ENCODE measurements at regions not wholly inside any gene's neighbourhood (a gene's known extent, or its start where the extent isn't known, plus 50 kb on each side); places are given as distances from the start of the nearest gene placed in this dataset.
"Not testable (repeated sequence)": the region's sequence is repeated elsewhere in the genome, so short reads cannot be mapped to it uniquely, and the experiment has no call there.

DNA sequence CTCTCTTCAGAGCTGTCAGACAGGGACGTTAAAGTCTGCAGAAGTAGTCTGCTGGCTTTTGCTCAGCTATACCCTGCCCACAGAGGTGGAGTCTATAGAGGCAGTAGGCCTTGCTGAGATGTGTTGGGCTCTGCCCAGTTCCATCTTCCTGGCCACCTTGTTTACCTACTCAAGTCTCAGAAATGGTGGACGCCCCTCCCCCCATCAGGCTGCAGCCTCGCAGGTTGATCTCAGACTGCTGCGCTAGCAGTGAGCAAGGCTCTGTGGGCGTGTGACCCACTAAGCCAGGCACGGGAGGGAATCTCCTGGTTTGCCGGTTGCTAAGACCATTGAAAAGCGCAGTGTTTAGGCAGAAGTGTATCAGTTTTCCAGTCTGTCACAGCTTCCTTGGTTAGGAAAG is 305.0 kb downstream of the BCKDHB start:
- no peak for DNase-seq (ENCODE audit: low spot score)

DNA sequence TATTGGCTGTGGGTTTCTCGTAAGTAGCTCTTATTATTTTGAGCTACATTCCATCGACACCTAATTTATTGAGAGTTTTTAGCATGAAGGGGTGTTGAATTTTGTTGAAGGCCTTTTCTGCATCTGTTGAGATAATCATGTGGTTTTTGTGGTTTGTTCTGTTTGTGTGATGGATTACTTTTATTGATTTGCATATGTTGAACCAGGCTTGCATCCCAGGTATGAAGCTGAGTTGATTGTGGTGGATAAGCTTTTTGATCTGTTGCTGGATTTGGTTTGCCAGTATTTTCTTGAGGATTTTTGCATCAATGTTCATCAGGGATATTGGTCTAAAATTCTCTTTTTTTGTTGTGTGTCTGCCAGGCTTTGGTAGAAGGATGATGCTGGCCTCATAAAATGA is 301.5 kb downstream of the BCKDHB start:
- not testable (repeated sequence) for DNase-seq (ENCODE audit: low spot score)

DNA sequence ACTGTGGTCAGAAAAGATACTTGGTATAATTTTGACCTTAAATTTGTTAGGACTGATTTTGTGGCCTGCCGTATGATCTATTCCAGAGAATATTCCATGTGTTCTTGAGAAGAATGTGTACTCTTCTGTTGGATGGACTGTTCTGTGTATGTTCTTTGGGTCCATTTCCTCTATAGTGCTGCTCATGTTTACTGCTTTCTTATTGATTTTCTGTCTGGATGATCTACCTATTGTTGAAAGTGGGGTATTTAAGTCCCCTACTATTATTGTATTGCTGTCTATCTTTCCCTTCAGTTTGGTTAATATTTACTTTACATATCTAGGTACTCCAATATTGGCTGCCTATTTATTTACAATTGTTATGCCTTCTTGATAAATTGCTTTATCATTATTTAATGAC is 298.4 kb downstream of the BCKDHB start:
- DNase-seq (ENCODE audit: low spot score), result no peak

DNA sequence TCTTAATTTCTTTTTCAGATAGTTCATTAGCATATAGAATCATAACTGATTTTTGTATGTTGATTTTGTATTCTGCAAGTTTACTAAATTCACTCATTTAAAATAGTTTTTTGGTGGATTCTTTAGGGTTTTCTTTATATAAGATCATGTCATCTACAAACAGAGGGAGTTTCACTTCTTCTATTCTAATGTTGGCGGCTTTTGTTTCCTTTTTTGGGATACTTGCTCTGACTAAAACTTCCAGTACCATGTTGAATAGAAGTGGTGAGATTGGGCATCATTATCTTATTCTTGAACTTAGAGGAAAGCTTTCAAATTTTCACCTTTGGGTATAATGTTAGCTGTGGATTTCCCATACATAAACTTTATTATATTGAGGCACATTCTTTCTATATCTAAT is 296.9 kb downstream of the BCKDHB start:
- no peak for DNase-seq (ENCODE audit: low spot score)

DNA sequence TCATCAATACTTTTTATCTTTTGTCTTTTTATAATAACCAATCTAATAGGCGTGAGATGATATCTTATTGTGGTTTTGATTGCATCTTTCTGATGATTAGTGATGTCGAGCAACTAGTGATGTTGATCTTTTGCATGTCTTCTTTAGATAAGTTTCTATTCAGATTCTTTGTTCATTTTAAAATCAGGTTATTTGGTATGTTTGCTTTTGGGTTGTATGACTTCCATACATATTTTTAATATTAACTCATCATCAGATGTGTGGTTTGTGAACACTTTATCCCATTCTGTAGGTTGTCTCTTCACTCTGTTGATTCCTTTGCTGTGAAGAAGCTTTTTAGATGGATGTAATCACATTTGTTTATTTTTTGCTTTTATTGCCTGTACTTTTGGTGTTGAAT is 295.8 kb downstream of the BCKDHB start:
- no peak for DNase-seq (ENCODE audit: low spot score)

All from SW480 (cell line).